K562 (cell line): ENCODE measurements at regions not wholly inside any gene's neighbourhood (a gene's known extent, or its start where the extent isn't known, plus 50 kb on each side); places are given as distances from the start of the nearest gene placed in this dataset.

Experiments
- ATAC-seq: fragments of 200-7000 bp; cut with Tn5 transposase; 3 replicates; pipeline ENCODE4 v1.9.1; 2020; ENCODE audit warnings: moderate library complexity
- BruUV-seq: library from RNA; stranded (reverse); fragments of 400-500 nt; replicated peaks from 2 replicates; lab custom pipeline; 2021; lab: Mats Ljungman, UMichigan
- CTCF ChIA-PET: fragments of 300-600 bp; formaldehyde crosslinking; extraction: SDS; loops from one replicate; lab custom pipeline; 2021; ENCODE audit warnings: low intra/inter-chr PET ratio; lab: Yijun Ruan, JAX
- POLR2A ChIA-PET: fragments of 300-600, 350-650 bp; sonication (Branson Sonifier 250); formaldehyde crosslinking; extraction: SDS; loops from one replicate; lab custom pipeline; 2021; ENCODE audit warnings: antibody characterized with exemption, inconsistent platforms; lab: Yijun Ruan, JAX
- DNase-seq, 4 experiments: peaks; one replicate each; pipeline versions ENCODE4 v3.0.0 to v3.0.0-alpha.2; 2011 to 2018; ENCODE audit warnings: low spot score in 3 of 4, mixed read lengths in 3 of 4; ENCODE audit errors: extremely low read depth in 1 of 4
- FAIRE-seq: peaks from 2 replicates; lab custom pipeline; 2011; peaks lifted over from hg19 to GRCh38; lab: Jason Lieb, UNC
- H2AFZ ChIP-seq: 2 replicates; pipeline ENCODE4 v1.6.0; 2011; ENCODE audit warnings: low read depth, low read length, control low read depth, inconsistent platforms
- H3K27ac ChIP-seq: fragments of 200-600 bp; 3 replicates; pipeline ENCODE4 v1.8.0; 2011; ENCODE audit warnings: low read depth, mild to moderate bottlenecking, control low read depth, inconsistent platforms, low read length, moderate library complexity, mixed read lengths; ENCODE audit errors: extremely low read depth
- H3K27me3 ChIP-seq, 2 experiments: fragments of 300-600 bp in 1 of 2; 2 replicates in 1 of 2; 3 replicates in 1 of 2; pipeline versions ENCODE4 v1.6.0 to v1.8.0; 2011; ENCODE audit warnings: inconsistent platforms in 2 of 2, low read length in 2 of 2, mild to moderate bottlenecking in 1 of 2, mixed read lengths in 1 of 2, moderate library complexity in 1 of 2; ENCODE audit not compliant: control insufficient read depth in 2 of 2, insufficient read depth in 2 of 2
- H3K36me3 ChIP-seq: fragments of 300-600 bp; 3 replicates; pipeline ENCODE4 v1.8.0; 2011; ENCODE audit warnings: mild to moderate bottlenecking, low read length, inconsistent platforms; ENCODE audit not compliant: control insufficient read depth, insufficient read depth
- H3K4me1 ChIP-seq, 2 experiments: fragments of 200-600 bp in 1 of 2; replicated peaks in 1 of 2; 2 replicates in 1 of 2; 3 replicates in 1 of 2; pipeline versions ENCODE4 v1.5.1 to v1.8.0; 2011; ENCODE audit warnings: inconsistent platforms in 2 of 2, low read length in 2 of 2, mild to moderate bottlenecking in 1 of 2, mixed read lengths in 1 of 2, moderate library complexity in 1 of 2; ENCODE audit not compliant: control insufficient read depth in 2 of 2, insufficient read depth in 2 of 2
- H3K4me2 ChIP-seq: 2 replicates; pipeline ENCODE4 v1.6.1; 2011; ENCODE audit warnings: low read length, control low read depth, inconsistent platforms, mixed read lengths; ENCODE audit not compliant: insufficient read depth
- H3K4me3 ChIP-seq: fragments of 200-600 bp; sonication (generic), shearing (Covaris generic); 2 replicates; pipeline ENCODE4 v1.5.1; 2016; ENCODE audit warnings: control low read depth, inconsistent platforms
- H3K79me2 ChIP-seq: fragments of 200-600 bp; 3 replicates; pipeline ENCODE4 v1.8.0; 2011; ENCODE audit warnings: low read length, inconsistent platforms; ENCODE audit not compliant: control insufficient read depth, insufficient read depth
- H3K9ac ChIP-seq, 2 experiments: 2 replicates each; pipeline versions ENCODE4 v1.6.0 to v1.6.1; 2011; ENCODE audit warnings: low read depth in 2 of 2, low read length in 2 of 2, control low read depth in 1 of 2, inconsistent platforms in 1 of 2, mild to moderate bottlenecking in 1 of 2, mixed read lengths in 1 of 2; ENCODE audit not compliant: insufficient read depth in 1 of 2
- H3K9me1 ChIP-seq: one replicate; pipeline ENCODE4 v1.6.0; 2011; ENCODE audit warnings: inconsistent platforms, mild to moderate bottlenecking, low read length, moderate library complexity; ENCODE audit not compliant: control insufficient read depth, insufficient read depth
- H3K9me3 ChIP-seq: replicated peaks from 2 replicates; pipeline ENCODE4 v1.5.1; 2011; ENCODE audit warnings: low read depth, low read length, inconsistent platforms; ENCODE audit not compliant: control insufficient read depth, insufficient read depth
- H4K20me1 ChIP-seq: replicated peaks from 2 replicates; pipeline ENCODE4 v1.6.1; 2011; ENCODE audit warnings: low read length, inconsistent platforms, mixed read lengths; ENCODE audit not compliant: control insufficient read depth, insufficient read depth
- DDX20 ChIP-seq: fragments of 450-650 bp; IDR thresholded peaks from 2 replicates; pipeline ENCODE4 v1.6.1; 2016; ENCODE audit warnings: missing genetic modification characterization, low read depth, mild to moderate bottlenecking, missing compliant biosample characterization, moderate library complexity
- DMBX1 ChIP-seq: fragments of 250-450 bp; sonication (Bioruptor Pico); IDR thresholded peaks from 2 replicates; pipeline ENCODE4 v1.8.0; 2022; ENCODE audit warnings: inconsistent platforms, mild to moderate bottlenecking, moderate library complexity, borderline replicate concordance
- FOSL1 ChIP-seq: fragments of 200-800 bp; sonication (Bioruptor generic); conservative IDR thresholded peaks from 2 replicates; pipeline ENCODE4 v1.6.1; 2016; ENCODE audit warnings: missing genetic modification characterization, missing compliant biosample characterization
- HOXB6 ChIP-seq: fragments of 250-450 bp; sonication (Bioruptor Pico); IDR thresholded peaks from 2 replicates; pipeline ENCODE4 v1.5.1; 2022; ENCODE audit warnings: mild to moderate bottlenecking, borderline replicate concordance
- NFE2L1 ChIP-seq: fragments of 450-650 bp; IDR thresholded peaks from 2 replicates; pipeline ENCODE4 v1.6.1; 2016; ENCODE audit warnings: missing genetic modification characterization, low read depth, mild to moderate bottlenecking, missing compliant biosample characterization, moderate library complexity, borderline replicate concordance
- RBFOX2 ChIP-seq: fragments of 200-400 bp; formaldehyde crosslinking; IDR thresholded peaks from 2 replicates; pipeline ENCODE4 v1.6.1; 2017; ENCODE audit warnings: low read depth, mild to moderate bottlenecking, low read length, moderate library complexity
- RBM15 ChIP-seq: fragments of 200-400 bp; formaldehyde crosslinking; IDR thresholded peaks from 2 replicates; pipeline ENCODE4 v1.6.1; 2018; ENCODE audit warnings: mild to moderate bottlenecking, low read length, moderate library complexity; ENCODE audit not compliant: insufficient read depth
- SAFB2 ChIP-seq: fragments of 200-400 bp; formaldehyde crosslinking; IDR thresholded peaks from 2 replicates; pipeline ENCODE4 v1.6.1; 2018; ENCODE audit warnings: borderline replicate concordance, low read length, low read depth, moderate library complexity; ENCODE audit not compliant: severe bottlenecking
- SMARCE1 ChIP-seq: fragments of 450-650 bp; IDR thresholded peaks from 2 replicates; pipeline ENCODE4 v1.7.1; 2016; ENCODE audit warnings: mild to moderate bottlenecking
- TCF7L2 ChIP-seq: fragments of 150-350 bp; IDR thresholded peaks from 2 replicates; pipeline ENCODE4 v1.6.1; 2016; ENCODE audit warnings: low read depth, mild to moderate bottlenecking, low read length, moderate library complexity
- UBTF ChIP-seq, 2 experiments: IDR thresholded peaks; 2 replicates each; pipeline ENCODE4 v1.6.1; 2012; ENCODE audit warnings: improper control_type of control experiment in 2 of 2, low read depth in 2 of 2, low read length in 2 of 2, borderline replicate concordance in 1 of 2
- ZKSCAN1 ChIP-seq: fragments of 150-350 bp; IDR thresholded peaks from 2 replicates; pipeline ENCODE4 v1.6.1; 2016; ENCODE audit warnings: low read depth, low read length
- ZNF23 ChIP-seq: fragments of 250-450 bp; sonication (Bioruptor Pico); IDR thresholded peaks from 2 replicates; pipeline ENCODE4 v1.4.0; 2020; ENCODE audit warnings: mild to moderate bottlenecking
- ZNF384 ChIP-seq: IDR thresholded peaks from 2 replicates; pipeline ENCODE4 v1.6.1; 2012; ENCODE audit warnings: low read depth, low read length, improper control_type of control experiment
- ZNF518B ChIP-seq: fragments of 250-450 bp; sonication (Bioruptor Pico); IDR thresholded peaks from 2 replicates; pipeline ENCODE4 v1.5.0; 2021; ENCODE audit warnings: mild to moderate bottlenecking, moderate library complexity
- WGBS: fragments of 100-300 bp; shearing (Covaris generic); methylation state at CpG from one replicate; pipeline ENCODE4 v1.1.6; 2016; ENCODE audit warnings: low coverage, mixed read lengths; ENCODE audit not compliant: insufficient coverage; ENCODE audit errors: missing lambda C conversion rate; 5-methylcytosine and 5-hydroxymethylcytosine counted together
- in situ Hi-C: fragments of 300-500 bp; cut with MboI; formaldehyde crosslinking; loops from 4 replicates; pipeline ENCODE4 v1.15.0; 2018; ENCODE audit warnings: inconsistent platforms, mixed read lengths
- intact Hi-C: fragments of 100-400 bp; cut with micrococcal nuclease; formaldehyde crosslinking; loops from 2 replicates; pipeline ENCODE4 v1.14.2; 2022

- no peak for TF ChIP-seq TCF7L2
- no peak for TF ChIP-seq RBM15
- TF ChIP-seq SAFB2 = no peak
These were observed 535.7 kb upstream of the INTU start (continued) for GRCh38 chr4:127097061-127097460.

GRCh38 chr4:127102361-127102760 is 530.4 kb upstream of the INTU start:
- TF ChIP-seq ZNF518B = no peak
- TF ChIP-seq DDX20 (tag) = no peak
- no peak for TF ChIP-seq FOSL1
- no peak for TF ChIP-seq ZKSCAN1
- TF ChIP-seq HOXB6 = no peak
- TF ChIP-seq RBFOX2 = no peak
- no peak for TF ChIP-seq ZNF23 (CRISPR knock-in tag)
- TF ChIP-seq SMARCE1 = no peak
- no peak for TF ChIP-seq NFE2L1 (tag)
- no peak for TF ChIP-seq UBTF (IDR thresholded peaks at IDR 0.05; ENCODE audit: borderline replicate concordance in 1 of 2, low read depth in 2 of 2, low read length in 2 of 2)
- TF ChIP-seq DMBX1 (CRISPR knock-in tag) = no peak
- TF ChIP-seq ZNF384 = no peak
- Histone ChIP-seq H3K9me3 (no peaks in the 10 kb centered on the region), H2AFZ (no peak overlapping the region), H3K79me2 (no peaks in the 10 kb centered on the region), H4K20me1 (no peaks in the 10 kb centered on the region), H3K27ac (no peak overlapping the region), H3K4me2 (no peak overlapping the region), H3K9me1 (no peaks in the 10 kb centered on the region), H3K36me3 (no peaks in the 10 kb centered on the region), H3K9ac (no peak overlapping the region), H3K4me1 (no peaks in the 10 kb centered on the region), H3K27me3 (no peaks in the 10 kb centered on the region; a peak in 1 of 5 replicates), H3K4me3 (no peak overlapping the region)
- FAIRE-seq = no peak
- no peak for DNase-seq
- POLR2A ChIA-PET = no interaction called here
- CTCF ChIA-PET = no interaction called here
- intact Hi-C loops (no loop called here), in situ Hi-C loops (no loop called here)
- ATAC-seq = no peak
- 12% methylated on average over 1 of the region's 1 CpG for WGBS
- BruUV-seq = no TSS peak
